ENCODE measurements at regions not wholly inside any gene's neighbourhood (a gene's known extent, or its start where the extent isn't known, plus 50 kb on each side); places are given as distances from the start of the nearest gene placed in this dataset.

- TF ChIP-seq NRF1 (IDR thresholded peaks at IDR 0.05; ENCODE audit: low read depth, low read length) (no peak), CTCF (IDR thresholded peaks at IDR 0.05; ENCODE audit: control extremely low read depth in 1 of 3, insufficient read depth in 1 of 3, low read depth in 1 of 3, low read length in 3 of 3) (no peak), USF2 (IDR thresholded peaks at IDR 0.05; ENCODE audit: low read length) (no peak), POLR2AphosphoS5 (IDR thresholded peaks at IDR 0.05; ENCODE audit: low read depth, low read length) (no peak), POLR2A (IDR thresholded peaks at IDR 0.05; ENCODE audit: control extremely low read depth in 1 of 2, low read depth in 2 of 2, low read length in 2 of 2) (no peak), CHD7 (IDR thresholded peaks at IDR 0.05; ENCODE audit: insufficient replicate concordance, low read length) (no peak), MAX (IDR thresholded peaks at IDR 0.05) (no peak), TEAD4 (IDR thresholded peaks at IDR 0.05; ENCODE audit: low read depth, low read length) (no peak), EZH2 (IDR thresholded peaks at IDR 0.05; ENCODE audit: low read depth, low read length, severe bottlenecking) (no peak), YY1 (IDR thresholded peaks at IDR 0.05; ENCODE audit: low read depth, low read length) (no peak)
Observed at GRCh38 chr10:107579970-107580369, 415.5 kb upstream of the SORCS1 start.
